ENCODE measurements at regions not wholly inside any gene's neighbourhood (a gene's known extent, or its start where the extent isn't known, plus 50 kb on each side); places are given as distances from the start of the nearest gene placed in this dataset.
"Not testable (repeated sequence)": the region's sequence is repeated elsewhere in the genome, so short reads cannot be mapped to it uniquely, and the experiment has no call there.

GRCh38 chr9:7739595-7739994 is 60.0 kb downstream of the DMAC1 start:
- DNase-seq (ENCODE audit: low read depth in 3 of 3): no peak

DNA sequence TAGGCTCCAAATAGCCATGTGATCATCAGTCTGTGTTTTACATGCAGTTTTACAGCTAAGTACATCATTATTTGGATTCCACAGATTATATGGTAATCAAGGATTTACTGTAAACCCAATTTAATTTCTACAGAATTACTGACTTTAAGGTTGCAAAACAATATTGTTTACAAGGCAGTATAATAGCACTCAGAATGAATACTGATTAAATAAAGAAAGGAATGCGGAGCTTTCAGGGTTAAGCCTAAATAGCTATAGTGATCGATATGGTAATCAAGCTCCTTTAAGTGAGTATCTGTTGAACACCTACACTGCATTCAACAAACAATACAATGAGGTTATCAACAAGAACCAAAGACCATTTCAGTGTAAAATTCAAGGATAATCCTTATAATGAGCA is 64.3 kb downstream of the DMAC1 start:
- DNase-seq (ENCODE audit: low read depth in 3 of 3): no peak

GRCh38 chr9:7730164-7730445 is 69.5 kb downstream of the DMAC1 start:
- no peak for DNase-seq (ENCODE audit: low read depth in 3 of 3)

DNA sequence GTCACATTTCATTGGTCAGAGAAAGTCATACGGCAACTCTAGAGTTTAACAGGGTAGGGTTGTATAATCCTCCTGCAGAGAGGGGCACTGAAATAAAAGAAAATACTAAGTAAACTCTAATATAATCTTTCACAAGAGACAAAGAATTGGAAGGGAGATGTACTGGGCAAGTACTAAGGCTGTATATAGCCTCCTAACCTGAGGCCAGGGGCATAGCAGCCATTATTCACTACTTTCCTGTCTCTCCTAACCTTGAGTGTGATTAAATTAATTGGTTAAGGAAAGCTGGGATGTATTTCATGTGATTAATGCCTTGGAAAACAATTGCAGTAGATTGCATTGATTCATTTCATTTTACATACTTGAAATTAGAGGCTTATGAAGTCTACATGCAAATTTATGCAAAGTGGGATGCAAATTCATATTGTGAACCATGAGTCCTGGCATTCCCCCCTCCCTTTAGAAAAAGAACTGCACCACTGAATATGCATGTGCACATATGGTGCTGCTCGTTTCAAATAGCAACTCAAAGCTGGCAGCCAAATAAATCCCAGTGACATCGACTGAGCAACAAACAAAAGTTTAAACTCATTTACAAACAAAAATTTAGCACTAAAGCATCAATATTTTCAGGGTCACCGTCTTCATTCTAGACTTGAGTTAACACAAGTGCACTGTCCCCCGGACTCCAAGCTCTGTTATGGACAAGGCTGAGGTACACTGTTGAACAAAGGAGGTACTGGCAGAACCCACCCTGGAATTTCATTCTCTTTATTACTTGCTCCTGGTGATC is 70.0 kb downstream of the DMAC1 start:
- DNase-seq (ENCODE audit: low read depth in 3 of 3): no peak

- DNase-seq (ENCODE audit: low read depth in 3 of 3): no peak
Measured at GRCh38 chr9:7721291-7721690, 78.3 kb downstream of the DMAC1 start.

DNA sequence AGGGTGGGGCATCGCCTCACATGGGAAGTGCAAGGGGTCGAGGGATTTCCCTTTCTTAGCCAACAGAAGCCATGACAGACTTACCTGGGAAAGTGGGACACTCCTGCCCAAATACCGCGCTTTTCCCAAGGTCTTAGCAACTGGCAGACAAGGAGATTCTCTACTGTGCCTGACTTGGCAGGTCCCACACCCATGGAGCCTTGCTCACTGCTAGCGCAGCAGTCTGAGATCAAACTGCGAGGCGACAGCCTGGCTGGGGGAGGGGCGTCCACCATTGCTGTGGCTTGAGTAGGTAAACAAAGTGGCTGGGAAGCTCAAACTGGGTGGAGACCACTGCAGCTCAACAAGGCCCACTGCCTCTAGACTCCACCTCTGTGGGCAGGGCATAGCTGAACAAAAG is 86.5 kb downstream of the DMAC1 start:
- not testable (repeated sequence) for DNase-seq (ENCODE audit: low read depth in 3 of 3)

GRCh38 chr9:7710686-7711085 is 88.9 kb downstream of the DMAC1 start:
- no peak for DNase-seq (ENCODE audit: low read depth in 3 of 3)

- no peak for DNase-seq (ENCODE audit: low read depth in 3 of 3)
Measured at GRCh38 chr9:7707934-7708333, 91.6 kb downstream of the DMAC1 start.

DNA sequence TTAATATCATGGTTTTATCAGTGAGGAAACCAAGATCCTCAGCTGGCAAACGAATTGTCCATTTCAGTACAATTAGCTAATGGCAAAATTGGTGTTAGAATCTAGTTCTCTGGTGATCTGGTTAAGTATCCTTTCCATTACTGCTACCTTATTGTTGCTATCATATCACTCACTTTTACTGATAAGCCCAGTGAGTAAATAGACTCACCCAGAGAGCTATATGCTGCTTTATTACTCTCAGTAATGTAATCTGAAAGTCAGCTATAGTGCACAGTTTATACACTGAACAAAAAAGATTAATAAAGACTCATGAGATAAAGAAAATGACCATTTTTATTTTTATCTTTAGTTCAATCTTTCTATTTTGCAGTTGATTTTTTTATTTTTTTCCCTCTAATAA is 95.0 kb downstream of the DMAC1 start:
- no peak for DNase-seq (ENCODE audit: low read depth in 3 of 3)

- no peak for DNase-seq (ENCODE audit: low read depth in 3 of 3)
Measured at GRCh38 chr9:7691909-7692308, 107.7 kb downstream of the DMAC1 start.

DNA sequence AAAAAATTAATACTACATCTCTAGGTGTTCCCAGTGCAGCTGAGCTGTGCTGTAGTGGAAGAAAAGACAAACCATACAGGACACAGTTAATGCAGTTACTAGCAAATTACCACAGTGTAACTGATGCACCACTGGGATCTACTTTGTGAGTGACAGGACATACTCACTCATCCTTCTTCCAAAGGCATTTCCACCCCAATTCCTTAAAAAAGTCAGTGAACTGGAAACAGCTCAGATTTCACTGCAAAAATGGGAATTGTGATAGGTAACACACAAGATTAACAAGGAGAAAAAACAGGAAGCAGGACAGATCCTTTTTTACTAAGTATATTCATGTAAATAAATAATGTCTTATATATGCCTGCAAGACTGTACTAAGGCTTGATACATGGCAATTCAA is 109.6 kb downstream of the DMAC1 start:
- DNase-seq (ENCODE audit: low read depth in 3 of 3): no peak

DNA sequence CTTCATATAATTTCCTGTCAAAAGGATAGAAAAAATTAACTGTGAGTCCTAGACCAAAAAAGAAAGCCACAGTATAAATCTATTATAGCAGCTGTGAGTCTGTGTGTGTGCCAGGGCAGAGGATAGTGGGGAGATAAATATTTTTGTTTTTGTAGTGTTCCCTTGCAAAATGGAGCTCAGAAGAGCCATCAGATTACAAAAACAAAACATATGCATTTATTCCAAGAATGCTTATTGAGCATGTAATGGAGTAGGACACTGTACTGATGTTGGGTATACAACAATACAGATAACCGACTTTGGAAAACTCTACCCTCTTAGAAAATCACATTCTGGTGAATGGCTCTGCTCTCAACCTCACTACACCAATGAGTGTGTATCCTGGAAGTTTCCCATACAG is 111.0 kb downstream of the DMAC1 start:
- no peak for DNase-seq (ENCODE audit: low read depth in 3 of 3)

DNA sequence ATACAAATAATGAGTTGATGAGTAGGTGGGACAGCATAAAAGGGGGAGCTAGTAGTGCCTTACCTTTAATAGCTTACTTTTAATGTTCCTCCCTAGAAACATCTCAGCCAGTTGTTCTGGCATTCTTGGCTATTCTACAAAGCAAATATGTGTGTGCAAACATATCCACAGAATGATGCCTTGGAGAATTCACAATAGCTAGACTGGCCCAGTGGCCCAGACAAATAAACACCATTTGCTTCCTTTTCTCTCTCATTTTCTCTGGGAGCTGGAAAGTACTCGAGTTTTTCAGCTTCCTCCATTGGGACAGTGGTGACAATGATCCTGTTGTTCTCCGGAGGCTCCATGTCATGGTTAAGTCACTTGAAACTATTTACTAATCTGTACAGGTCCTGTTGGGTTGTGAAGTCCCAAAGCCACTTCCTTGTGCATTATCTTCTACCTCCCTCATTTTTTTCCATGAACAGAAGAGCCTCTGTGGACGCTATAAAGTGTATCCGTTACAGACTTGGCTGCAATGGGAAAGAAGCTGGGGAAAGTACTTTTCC is 122.9 kb downstream of the DMAC1 start:
- DNase-seq (ENCODE audit: low read depth in 3 of 3): no peak

DNA sequence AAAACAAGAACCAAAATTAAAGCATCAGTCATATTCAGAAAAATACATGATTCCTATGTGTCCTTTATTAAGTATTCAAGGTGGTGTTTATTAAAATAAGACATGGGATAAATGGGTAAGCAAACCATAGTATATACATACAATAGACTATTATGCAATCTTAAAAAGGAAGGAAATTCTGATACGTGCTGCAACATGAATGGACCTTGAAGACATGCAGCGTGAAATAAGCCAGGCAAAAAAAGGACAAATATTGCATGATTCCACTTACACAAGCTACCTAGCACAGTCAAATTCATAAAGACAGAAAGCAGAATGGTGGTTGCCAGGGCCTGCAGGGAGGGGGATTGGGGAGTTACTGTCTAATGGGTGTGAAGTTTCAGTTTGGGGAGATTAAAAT is 127.7 kb downstream of the DMAC1 start:
- no peak for DNase-seq (ENCODE audit: low read depth in 3 of 3)

- DNase-seq (ENCODE audit: low read depth in 3 of 3): no peak
Measured at GRCh38 chr9:7668541-7668940, 131.0 kb downstream of the DMAC1 start.

DNA sequence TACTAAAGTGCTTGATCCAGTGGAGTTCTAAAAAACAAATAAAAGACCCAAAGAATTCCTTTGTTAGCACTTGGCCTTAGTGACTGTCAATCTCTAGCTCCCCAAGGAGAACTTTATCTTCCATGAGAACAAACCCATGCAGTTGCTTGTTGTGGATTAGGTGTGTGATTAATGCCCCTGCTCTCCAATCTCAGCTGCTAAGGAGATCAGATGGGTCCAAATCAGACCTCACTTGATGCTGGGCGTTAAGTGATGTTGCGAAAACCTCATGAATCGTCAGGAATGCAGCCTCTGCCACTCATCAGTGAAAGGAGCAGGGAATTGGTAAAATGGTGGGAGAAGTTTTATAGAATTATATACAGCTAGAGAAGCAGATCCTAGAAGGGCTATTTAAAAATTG is 133.7 kb downstream of the DMAC1 start:
- DNase-seq (ENCODE audit: low read depth in 3 of 3): no peak

DNA sequence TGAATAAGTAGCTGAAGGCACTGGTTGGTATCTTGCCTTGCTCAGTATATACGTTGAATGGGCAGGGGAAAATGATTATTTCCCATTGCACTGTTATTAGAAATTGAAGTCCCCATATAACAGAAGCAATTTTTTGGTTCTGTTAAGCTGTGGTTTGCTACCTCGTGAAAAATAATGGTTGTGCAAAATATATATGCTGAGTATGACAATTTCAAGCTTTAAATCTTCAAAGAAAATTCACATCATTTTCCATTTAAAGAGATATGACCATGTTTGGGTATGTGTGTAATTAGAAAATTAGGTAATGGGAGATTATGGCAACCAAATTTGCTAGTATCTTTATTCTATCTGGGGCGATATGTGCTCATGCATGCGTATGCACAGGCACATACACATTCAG is 139.8 kb downstream of the DMAC1 start:
- no peak for DNase-seq (ENCODE audit: low read depth in 3 of 3)

DNA sequence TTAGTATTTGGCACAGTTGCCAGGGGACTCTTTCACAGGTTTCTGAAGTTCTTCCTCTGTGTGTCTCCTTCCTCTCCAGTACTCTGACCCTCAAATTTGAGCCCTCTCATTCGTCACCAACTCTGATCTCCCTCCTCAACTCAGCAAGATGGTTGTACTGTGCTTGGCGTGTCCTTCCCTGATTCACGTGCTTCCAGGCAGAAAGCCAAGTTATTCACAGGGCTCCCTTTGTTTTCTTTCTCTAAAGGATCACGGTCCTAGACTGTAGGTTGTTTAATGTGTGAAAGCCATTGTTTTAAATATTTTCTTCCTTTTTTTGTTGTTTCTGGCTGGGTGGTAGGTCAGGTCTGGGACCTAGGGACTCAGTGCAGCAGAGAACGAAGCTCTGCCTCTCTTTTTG is 142.9 kb downstream of the DMAC1 start:
- no peak for DNase-seq (ENCODE audit: low read depth in 3 of 3)

GRCh38 chr9:7653262-7653661 is 146.3 kb downstream of the DMAC1 start:
- DNase-seq (ENCODE audit: low read depth in 3 of 3): no peak

GRCh38 chr9:7640231-7640630 is 159.3 kb downstream of the DMAC1 start:
- no peak for DNase-seq (ENCODE audit: low read depth in 3 of 3)

DNA sequence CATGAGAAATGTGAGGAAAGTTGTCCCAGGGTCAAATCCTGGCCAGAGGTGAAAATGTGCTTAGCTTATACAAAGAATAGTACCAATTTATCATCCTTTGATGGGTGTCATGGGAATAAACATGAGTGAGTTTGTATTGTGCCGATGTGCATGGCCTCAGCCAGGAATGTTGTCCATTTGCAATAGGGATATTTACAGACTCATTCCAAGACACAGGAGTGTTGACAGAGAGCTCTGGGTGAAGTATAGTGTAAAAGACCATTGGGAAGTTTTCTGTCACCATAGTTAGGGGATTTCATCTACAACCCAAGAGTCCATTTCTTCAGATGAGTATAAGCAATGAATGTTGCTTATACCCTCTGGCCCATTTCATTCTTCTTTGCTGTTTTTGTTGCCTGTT is 160.1 kb downstream of the DMAC1 start:
- no peak for DNase-seq (ENCODE audit: low read depth in 3 of 3)

DNA sequence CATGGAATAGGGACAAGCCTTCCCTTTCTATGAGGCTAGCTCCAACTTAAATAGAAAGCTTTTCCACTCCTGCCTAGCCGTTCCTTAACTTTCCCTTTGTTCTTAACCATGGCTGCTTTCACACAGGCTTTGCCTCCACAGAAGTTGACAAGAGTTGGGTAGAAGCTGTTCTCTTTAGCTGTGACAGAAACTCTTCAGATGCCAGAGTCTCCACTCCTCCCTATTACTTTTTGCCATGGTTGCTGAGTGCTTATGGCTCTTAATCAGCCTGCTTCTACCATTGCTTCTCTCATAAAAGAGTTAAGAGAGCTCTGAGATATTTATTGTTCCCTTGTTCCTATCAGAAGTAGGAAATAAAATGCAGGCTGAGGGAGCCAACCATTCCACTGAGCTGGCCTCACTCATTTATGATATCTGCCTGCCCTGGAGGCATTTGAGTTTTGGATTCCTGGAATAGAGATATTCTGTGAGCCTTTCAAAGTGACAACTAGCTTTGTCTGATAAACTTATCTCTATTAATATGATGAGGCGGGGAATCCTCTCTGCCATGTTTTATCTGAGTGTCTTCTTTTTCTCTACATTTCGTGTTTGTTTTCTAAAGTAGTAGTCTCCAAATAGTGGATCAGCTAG is 162.6 kb downstream of the DMAC1 start:
- no peak for DNase-seq (ENCODE audit: low read depth in 3 of 3)

- DNase-seq (ENCODE audit: low read depth in 3 of 3): no peak
Measured at GRCh38 chr9:7636309-7636708, 163.3 kb downstream of the DMAC1 start.
